Peyer's patch (tissue), 4 donors: ENCODE measurements at regions not wholly inside any gene's neighbourhood (a gene's known extent, or its start where the extent isn't known, plus 50 kb on each side); places are given as distances from the start of the nearest gene placed in this dataset.

ENCODE experiments used
- DNase-seq, 3 donors: peaks; one replicate each; pipeline ENCODE4 v3.0.0-alpha.2; 2017 to 2019
- H3K27ac ChIP-seq, 4 donors: fragments of 200-600 bp; sonication (generic); one replicate each; pipeline ENCODE4 v1.5.1; 2016 to 2019
- H3K27me3 ChIP-seq, 2 donors: fragments of 200-600 bp; sonication (generic); one replicate each; pipeline ENCODE4 v1.5.1; 2019
- H3K36me3 ChIP-seq, 3 donors: fragments of 200-600 bp; sonication (generic); one replicate each; pipeline ENCODE4 v1.5.1; 2016 to 2019
- H3K4me1 ChIP-seq, 4 donors: fragments of 200-600 bp; sonication (generic); one replicate each; pipeline ENCODE4 v1.5.1; 2016 to 2019
- H3K4me3 ChIP-seq, 4 donors: fragments of 200-600 bp; sonication (generic); 1 replicate in 3 of 4; 2 replicates in 1 of 4; pipeline ENCODE4 v1.5.1; 2016 to 2019; ENCODE audit warnings: mild to moderate bottlenecking in 1 of 4
- H3K9me3 ChIP-seq, 4 donors: fragments of 200-600 bp; sonication (generic); one replicate each; pipeline ENCODE4 v1.5.1; 2016 to 2019; ENCODE audit warnings: mild to moderate bottlenecking in 1 of 4
- CTCF ChIP-seq, 6 experiments: fragments of 450-650 bp in 4 of 6; fragments of 200-600 bp in 2 of 6; sonication (generic) in 1 of 6; IDR thresholded peaks; one replicate each; pipeline ENCODE4 v1.5.1; 2017 to 2019; ENCODE audit warnings: antibody characterized with exemption in 6 of 6, mild to moderate bottlenecking in 3 of 6, moderate library complexity in 1 of 6
- POLR2A ChIP-seq, 2 donors: fragments of 450-650 bp; IDR thresholded peaks; one replicate each; pipeline ENCODE4 v1.5.1; 2017; ENCODE audit warnings: antibody characterized with exemption in 2 of 2, mild to moderate bottlenecking in 2 of 2, moderate library complexity in 2 of 2

GRCh38 chr17:65453204-65453931 lies 108.1 kb downstream of the AXIN2 start:
- Histone ChIP-seq H3K9me3 (no peaks in the 10 kb centered on the region), H3K36me3 (no peaks in the 10 kb centered on the region), H3K27me3 (no peaks in the 10 kb centered on the region), H3K4me3 (no peak overlapping the region), H3K27ac (no peak overlapping the region), H3K4me1 (peaks cover 0 to 7% (median 0%) of the 10 kb centered on the region in 4 donors)
- TF ChIP-seq POLR2A (IDR thresholded peaks at IDR 0.05) (no peak), CTCF (IDR thresholded peaks at IDR 0.05) (no peak)
- no peak for DNase-seq

GRCh38 chr17:65449495-65449894 lies 112.0 kb downstream of the AXIN2 start:
- no peak overlapping the region for H3K27ac ChIP-seq
- no peaks in the 10 kb centered on the region for H3K36me3 ChIP-seq
- no peak overlapping the region for H3K4me3 ChIP-seq
- TF ChIP-seq POLR2A (IDR thresholded peaks at IDR 0.05) (no peak), CTCF (IDR thresholded peaks at IDR 0.05) (no peak)
- H3K9me3 ChIP-seq, result no peaks in the 10 kb centered on the region
- H3K27me3 ChIP-seq, result no peaks in the 10 kb centered on the region
- H3K4me1 ChIP-seq, result no peaks in the 10 kb centered on the region
- DNase-seq, result no peak

DNA sequence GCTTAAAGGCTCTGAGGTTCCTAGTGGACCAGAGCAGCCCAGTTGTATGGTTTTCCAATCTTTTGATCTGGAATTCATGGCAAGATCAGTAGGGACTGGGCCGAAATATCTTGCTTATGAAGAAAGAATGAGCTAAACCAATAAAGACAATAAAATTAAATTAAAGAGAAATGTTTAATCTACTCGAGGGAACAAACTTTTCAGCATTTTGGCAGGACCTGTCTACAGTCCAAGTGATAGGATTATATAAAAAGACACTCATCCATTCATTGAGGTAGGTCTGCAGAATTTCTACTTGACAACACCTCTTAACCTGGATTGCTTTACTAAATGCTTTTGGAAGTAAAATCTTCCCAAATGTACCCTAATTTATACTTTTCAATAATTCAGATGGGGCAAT lies 113.6 kb downstream of the AXIN2 start:
- Histone ChIP-seq H3K36me3 (no peaks in the 10 kb centered on the region), H3K27me3 (no peaks in the 10 kb centered on the region), H3K27ac (no peak overlapping the region), H3K9me3 (no peaks in the 10 kb centered on the region), H3K4me3 (no peak overlapping the region), H3K4me1 (no peaks in the 10 kb centered on the region)
- no peak for TF ChIP-seq CTCF (IDR thresholded peaks at IDR 0.05)
- no peak for TF ChIP-seq POLR2A (IDR thresholded peaks at IDR 0.05)
- DNase-seq, result no peak

DNA sequence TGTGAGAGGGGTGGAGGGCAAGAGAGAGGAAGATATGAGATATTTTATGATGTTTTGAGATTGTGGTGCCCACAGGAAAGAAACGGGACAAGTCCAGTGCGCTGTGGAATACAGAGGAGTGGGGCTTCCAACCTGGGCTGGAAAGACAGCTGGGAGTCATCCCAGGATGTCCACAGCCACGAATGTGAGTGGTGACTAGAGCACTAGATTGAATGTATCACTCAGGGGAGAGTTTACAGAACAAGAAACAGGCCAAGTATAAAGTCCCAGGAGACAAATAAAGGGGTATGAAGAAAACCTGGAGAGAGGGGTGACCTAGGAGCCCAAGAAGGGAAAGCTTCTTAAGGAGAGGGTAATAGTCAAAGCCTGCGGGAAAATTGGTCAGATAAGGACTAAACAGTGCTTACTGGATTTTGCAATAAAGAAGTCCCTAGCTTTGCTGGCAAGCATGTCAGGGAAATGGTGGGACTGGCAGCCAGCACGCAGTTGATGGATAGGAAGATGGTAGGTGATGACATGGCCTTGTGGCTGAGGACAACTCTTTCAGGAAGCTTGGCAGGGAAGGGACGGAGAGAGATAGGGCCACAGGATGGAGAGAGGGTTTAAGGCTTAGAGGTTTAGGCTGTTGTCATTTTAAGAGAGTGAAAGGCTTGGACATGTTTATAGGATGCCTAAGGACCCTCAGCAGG lies 114.5 kb downstream of the AXIN2 start:
- no peaks in the 10 kb centered on the region for H3K36me3 ChIP-seq
- H3K9me3 ChIP-seq, result no peaks in the 10 kb centered on the region
- no peaks in the 10 kb centered on the region for H3K4me1 ChIP-seq
- no peak for TF ChIP-seq CTCF (IDR thresholded peaks at IDR 0.05)
- no peak for TF ChIP-seq POLR2A (IDR thresholded peaks at IDR 0.05)
- H3K27me3 ChIP-seq, result no peaks in the 10 kb centered on the region
- no peak for DNase-seq
- no peak overlapping the region for H3K27ac ChIP-seq
- no peak overlapping the region for H3K4me3 ChIP-seq

- no peak for DNase-seq
- H3K27ac ChIP-seq, result no peak overlapping the region
- no peaks in the 10 kb centered on the region for H3K4me1 ChIP-seq
- H3K27me3 ChIP-seq, result no peaks in the 10 kb centered on the region
- TF ChIP-seq CTCF (IDR thresholded peaks at IDR 0.05) (no peak), POLR2A (IDR thresholded peaks at IDR 0.05) (no peak)
- no peak overlapping the region for H3K4me3 ChIP-seq
- H3K36me3 ChIP-seq, result no peaks in the 10 kb centered on the region
- H3K9me3 ChIP-seq, result no peaks in the 10 kb centered on the region
Observed at GRCh38 chr17:65446043-65446442, 115.4 kb downstream of the AXIN2 start.
